ENCODE measurements at regions not wholly inside any gene's neighbourhood (a gene's known extent, or its start where the extent isn't known, plus 50 kb on each side); places are given as distances from the start of the nearest gene placed in this dataset.

GRCh38 chr3:89043406-89043932 lies 64.0 kb upstream of the EPHA3 start:
- H3K36me3 ChIP-seq, result no peaks in the 10 kb centered on the region
- no peak overlapping the region for H3K27ac ChIP-seq (replicated peaks)
- DNase-seq, result no peak
- intact Hi-C loops (cut with micrococcal nuclease), result no loop called here
- no peaks in the 10 kb centered on the region for H3K4me1 ChIP-seq
- H3K4me3 ChIP-seq, result no peak overlapping the region
- H3K9me3 ChIP-seq (replicated peaks), result no peaks in the 10 kb centered on the region
- TF ChIP-seq CTCF (IDR thresholded peaks at IDR 0.05; ENCODE audit: borderline replicate concordance), result no peak
- H3K27me3 ChIP-seq (ENCODE audit: low read depth), result no peaks in the 10 kb centered on the region

GRCh38 chr3:89046661-89047060 lies 60.8 kb upstream of the EPHA3 start:
- no peaks in the 10 kb centered on the region for H3K36me3 ChIP-seq
- intact Hi-C loops (cut with micrococcal nuclease), result no loop called here
- no peaks in the 10 kb centered on the region for H3K4me1 ChIP-seq
- no peaks in the 10 kb centered on the region for H3K9me3 ChIP-seq (replicated peaks)
- no peak overlapping the region for H3K4me3 ChIP-seq
- H3K27me3 ChIP-seq (ENCODE audit: low read depth), result no peaks in the 10 kb centered on the region
- H3K27ac ChIP-seq (replicated peaks), result no peak overlapping the region
- no peak for DNase-seq
- TF ChIP-seq CTCF (IDR thresholded peaks at IDR 0.05; ENCODE audit: borderline replicate concordance), result no peak

- TF ChIP-seq CTCF (IDR thresholded peaks at IDR 0.05; ENCODE audit: borderline replicate concordance), result no peak
- Histone ChIP-seq H3K9me3 (replicated peaks) (no peaks in the 10 kb centered on the region), H3K4me1 (no peaks in the 10 kb centered on the region), H3K27ac (replicated peaks) (no peak overlapping the region), H3K4me3 (no peak overlapping the region), H3K36me3 (no peaks in the 10 kb centered on the region), H3K27me3 (ENCODE audit: low read depth) (no peaks in the 10 kb centered on the region)
- intact Hi-C loops (cut with micrococcal nuclease), result no loop called here
- no peak for DNase-seq
These were observed 58.3 kb upstream of the EPHA3 start for GRCh38 chr3:89049119-89049518.

GRCh38 chr3:89052386-89052785 lies 55.0 kb upstream of the EPHA3 start:
- intact Hi-C loops (cut with micrococcal nuclease), result no loop called here
- no peak for DNase-seq

GRCh38 chr3:89057398-89057797 lies 50.0 kb upstream of the EPHA3 start:
- DNase-seq, result no peak
- Histone ChIP-seq H3K27me3 (ENCODE audit: low read depth) (no peaks in the 10 kb centered on the region), H3K4me3 (no peak overlapping the region), H3K4me1 (no peaks in the 10 kb centered on the region), H3K9me3 (replicated peaks) (no peaks in the 10 kb centered on the region), H3K36me3 (no peaks in the 10 kb centered on the region), H3K27ac (replicated peaks) (no peak overlapping the region)
- no peak for TF ChIP-seq CTCF (IDR thresholded peaks at IDR 0.05; ENCODE audit: borderline replicate concordance)
- intact Hi-C loops (cut with micrococcal nuclease), result no loop called here

More at GRCh38 chr3:89052386-89052785, 55.0 kb upstream of the EPHA3 start:
- Histone ChIP-seq H3K4me1 (no peaks in the 10 kb centered on the region), H3K4me3 (no peak overlapping the region), H3K9me3 (replicated peaks) (no peaks in the 10 kb centered on the region), H3K36me3 (no peaks in the 10 kb centered on the region), H3K27me3 (ENCODE audit: low read depth) (no peaks in the 10 kb centered on the region), H3K27ac (replicated peaks) (no peak overlapping the region)
- TF ChIP-seq CTCF (IDR thresholded peaks at IDR 0.05; ENCODE audit: borderline replicate concordance), result no peak
